SKM-1 treated with dmso at 0.1 percent for 144 hours (cell line): ENCODE measurements at regions not wholly inside any gene's neighbourhood (a gene's known extent, or its start where the extent isn't known, plus 50 kb on each side); places are given as distances from the start of the nearest gene placed in this dataset.

Source experiments
- DNase-seq: peaks from one replicate; lab custom pipeline; 2025; ENCODE audit not compliant: unreplicated experiment; lab: John Stamatoyannopoulos, UW

DNA sequence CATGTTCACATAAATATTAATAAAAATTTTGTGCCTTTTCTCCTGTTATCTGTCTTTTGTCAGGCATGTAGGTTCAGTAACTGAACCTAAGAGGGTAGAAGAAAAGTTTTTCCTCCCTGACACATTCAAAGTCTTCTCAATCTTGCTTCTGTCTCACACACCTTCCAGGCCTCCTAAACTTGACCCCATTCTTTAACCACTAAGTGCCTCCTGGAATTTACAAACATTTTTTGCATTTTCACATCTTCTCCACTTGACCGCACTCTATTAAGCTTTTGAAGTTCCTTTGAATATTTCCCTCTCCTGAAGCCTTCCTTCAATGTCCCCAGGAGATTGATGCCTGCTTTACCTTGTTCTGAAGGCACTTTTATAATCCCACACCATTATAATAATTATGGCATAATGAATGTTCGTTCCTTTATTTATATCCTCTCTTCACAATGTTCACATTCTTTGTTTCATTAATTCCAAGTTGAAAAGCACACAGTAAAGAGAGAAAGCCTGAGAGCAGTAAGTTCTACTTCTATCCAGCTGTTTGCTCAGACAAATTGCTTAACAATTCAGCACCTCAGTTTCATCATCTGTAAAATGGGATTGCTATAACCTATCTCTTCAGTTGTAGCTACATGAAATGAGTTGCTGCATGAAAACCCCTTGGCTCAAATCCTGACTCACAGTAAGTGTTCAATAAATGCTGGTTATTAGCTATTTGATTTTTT is 184.8 kb upstream of the KLHL29 start:
- no peak for DNase-seq

DNA sequence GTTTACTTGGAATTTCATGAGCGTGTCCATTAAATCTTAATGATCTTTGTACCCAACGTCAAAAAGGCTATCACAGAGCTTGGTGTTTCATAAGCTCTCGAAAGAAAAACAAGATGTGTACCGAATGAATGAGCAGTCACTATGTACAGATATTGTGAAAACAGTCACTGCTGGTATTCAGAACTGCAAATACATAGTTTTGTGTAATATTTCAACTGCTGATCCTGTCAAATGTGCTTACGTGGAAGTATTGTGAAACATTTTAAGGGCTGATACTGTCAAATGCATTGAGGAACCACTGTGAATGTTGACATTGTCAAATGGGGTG is 184.2 kb upstream of the KLHL29 start:
- DNase-seq = no peak

DNA sequence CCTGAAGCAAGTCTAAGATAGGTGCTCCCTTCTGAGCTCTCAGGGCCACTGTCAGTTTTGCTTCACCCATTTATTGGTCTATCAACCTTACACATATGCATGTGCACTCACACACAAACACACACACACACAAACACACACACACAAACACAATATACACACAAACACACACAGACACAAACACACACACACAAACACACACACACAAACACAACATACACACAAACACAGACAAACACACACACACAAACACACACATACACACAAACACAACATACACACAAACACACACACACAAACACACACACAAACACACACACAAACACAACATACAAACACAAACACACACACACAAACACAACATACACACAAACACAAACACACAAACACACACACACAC is 181.6 kb upstream of the KLHL29 start:
- no peak for DNase-seq

DNA sequence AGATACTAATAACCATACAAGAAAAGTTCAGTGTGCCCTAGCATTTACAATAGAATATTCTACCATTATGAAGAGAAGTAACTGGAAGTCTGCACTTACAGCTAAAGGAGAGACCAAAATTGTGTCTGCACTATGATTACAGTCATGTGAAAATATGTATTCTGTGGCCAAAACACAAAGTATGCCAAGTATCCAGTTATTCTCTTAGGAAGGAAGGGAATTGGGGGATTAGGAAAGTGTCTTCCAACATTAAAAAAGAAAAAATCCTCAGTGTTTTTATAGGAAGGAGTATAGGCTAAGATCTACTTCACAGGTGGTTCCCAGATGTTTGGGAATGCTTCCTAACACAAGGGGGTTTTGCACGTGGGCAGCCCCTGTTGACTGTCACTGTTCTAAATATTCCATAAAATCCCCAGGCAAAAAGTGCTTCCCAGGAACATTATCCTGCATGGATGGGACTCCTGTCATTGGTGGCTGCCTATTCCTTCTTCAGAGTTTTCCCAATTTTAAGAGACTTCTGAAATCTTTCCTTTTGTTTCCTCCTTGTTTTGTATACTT is 180.2 kb upstream of the KLHL29 start:
- DNase-seq = no peak

- DNase-seq = no peak
Measured at GRCh38 chr2:23206650-23207049, 178.3 kb upstream of the KLHL29 start.

DNA sequence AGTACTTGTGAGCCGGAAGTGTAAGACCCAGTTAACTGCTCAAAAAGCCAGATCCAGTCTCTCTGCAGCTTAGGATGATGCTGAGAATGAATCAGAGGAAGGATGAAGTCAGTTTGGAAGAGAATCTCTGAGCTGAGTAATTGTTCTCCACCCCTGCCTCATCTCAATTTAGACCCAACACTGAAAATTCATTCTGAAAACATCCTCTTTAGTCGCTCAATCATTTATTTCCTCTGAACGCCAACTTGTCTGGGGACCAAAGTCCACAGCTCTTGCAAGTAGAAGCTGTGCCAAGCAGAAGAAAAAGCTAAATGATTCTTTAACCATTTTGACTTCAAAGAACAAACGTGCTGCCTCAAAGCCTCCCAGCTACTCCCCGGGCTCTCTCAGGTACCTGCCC is 177.1 kb upstream of the KLHL29 start:
- DNase-seq = no peak

- DNase-seq = no peak
Measured at GRCh38 chr2:23208339-23208738, 176.6 kb upstream of the KLHL29 start.

- DNase-seq = no peak
Measured at GRCh38 chr2:23209059-23209458, 175.9 kb upstream of the KLHL29 start.

GRCh38 chr2:23211987-23212583 is 172.9 kb upstream of the KLHL29 start:
- no peak for DNase-seq

DNA sequence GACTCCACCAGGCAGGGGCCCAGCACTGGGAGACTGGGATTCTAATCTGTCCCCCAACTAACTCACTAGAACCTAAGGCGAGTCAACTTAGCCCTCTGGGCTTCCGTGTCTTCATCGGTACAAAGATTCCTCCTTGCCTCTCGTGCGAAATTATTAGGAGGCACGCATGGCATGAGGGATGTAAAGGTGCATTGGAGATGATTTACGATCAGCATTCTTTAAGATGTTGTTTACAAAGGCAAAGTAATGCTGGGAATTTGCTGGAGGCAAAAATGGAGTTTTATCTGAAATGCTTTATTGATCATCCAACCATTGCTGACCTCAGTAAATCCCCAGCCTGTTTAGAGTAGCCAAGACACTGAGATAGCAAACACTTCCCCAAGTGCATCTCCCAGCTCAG is 171.8 kb upstream of the KLHL29 start:
- no peak for DNase-seq

DNA sequence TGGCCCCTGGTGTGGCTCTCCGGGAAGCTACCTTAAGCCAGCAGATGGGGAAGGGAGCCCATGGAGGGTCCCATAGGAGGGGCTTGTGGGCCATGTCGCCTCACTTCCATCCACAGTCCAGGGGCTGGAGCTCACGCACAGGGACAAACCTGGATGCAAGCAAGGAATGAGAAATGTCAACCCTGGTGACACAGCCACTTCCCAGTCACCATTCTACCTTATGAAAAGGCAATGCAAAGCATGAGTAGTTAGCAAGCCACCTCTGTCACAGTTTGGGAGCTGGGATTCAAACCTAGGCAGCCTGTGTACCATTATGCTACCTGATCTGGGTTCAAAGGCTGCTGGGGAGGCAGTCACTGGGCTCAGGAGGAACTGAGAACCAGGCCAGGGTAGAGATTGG is 170.0 kb upstream of the KLHL29 start:
- no peak for DNase-seq

GRCh38 chr2:23219666-23220065 is 165.3 kb upstream of the KLHL29 start:
- no peak for DNase-seq

GRCh38 chr2:23220513-23221094 is 164.4 kb upstream of the KLHL29 start:
- DNase-seq = no peak

GRCh38 chr2:23221236-23221635 is 163.7 kb upstream of the KLHL29 start:
- no peak for DNase-seq

- no peak for DNase-seq
Measured at GRCh38 chr2:23221901-23222300, 163.1 kb upstream of the KLHL29 start.

- no peak for DNase-seq
Measured at GRCh38 chr2:23230885-23231284, 154.1 kb upstream of the KLHL29 start.

GRCh38 chr2:23231865-23232264 is 153.1 kb upstream of the KLHL29 start:
- DNase-seq = no peak

DNA sequence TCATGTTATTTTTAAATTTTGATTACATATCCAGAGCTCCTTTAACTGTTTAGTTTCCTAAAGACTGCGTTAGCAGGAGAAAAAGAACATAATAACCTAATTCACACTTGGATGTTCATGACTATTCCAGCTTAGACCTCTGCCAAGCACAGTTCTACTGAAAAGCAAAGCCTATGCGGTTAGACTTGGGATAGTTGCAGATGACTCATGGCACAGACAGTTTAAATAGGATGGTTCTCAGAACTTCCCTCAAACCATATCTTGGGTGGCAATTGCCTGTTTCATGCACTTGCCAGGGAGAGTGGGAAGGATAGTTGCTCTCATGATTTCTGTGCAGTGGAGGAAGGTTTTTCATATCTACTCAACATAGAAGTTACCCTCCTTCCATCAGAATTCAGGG is 149.7 kb upstream of the KLHL29 start:
- no peak for DNase-seq

GRCh38 chr2:23235736-23236135 is 149.2 kb upstream of the KLHL29 start:
- DNase-seq = no peak

GRCh38 chr2:23237147-23237546 is 147.8 kb upstream of the KLHL29 start:
- DNase-seq = no peak

GRCh38 chr2:23238011-23238657 is 146.8 kb upstream of the KLHL29 start:
- no peak for DNase-seq

DNA sequence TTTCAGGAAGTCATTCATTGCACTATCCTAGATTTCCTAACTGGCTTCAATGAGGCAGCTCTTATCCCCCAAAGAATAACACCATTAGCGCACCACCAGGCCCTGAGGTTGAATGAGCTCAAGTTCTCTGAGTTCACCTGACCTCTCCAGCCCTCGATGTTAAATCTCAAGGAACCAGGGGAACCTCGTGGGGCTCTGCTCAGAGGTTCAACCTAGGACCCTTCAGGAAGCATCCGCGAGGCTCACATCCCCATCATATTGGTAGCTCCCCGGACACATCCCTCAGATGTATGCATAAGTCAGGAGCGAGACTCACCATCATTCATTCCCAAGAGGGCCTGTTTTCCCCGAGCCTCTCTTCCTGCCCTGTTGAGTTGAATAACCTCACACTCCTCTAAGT is 145.6 kb upstream of the KLHL29 start:
- DNase-seq = no peak
